HEK293T (cell line): ENCODE measurements at regions not wholly inside any gene's neighbourhood (a gene's known extent, or its start where the extent isn't known, plus 50 kb on each side); places are given as distances from the start of the nearest gene placed in this dataset.

Source experiments
- ARNT ChIP-seq: fragments of 450-650 bp; IDR thresholded peaks from 2 replicates; pipeline ENCODE4 v1.6.1; 2017; ENCODE audit warnings: mild to moderate bottlenecking
- CTBP1 ChIP-seq: fragments of 450-650 bp; IDR thresholded peaks from 2 replicates; pipeline ENCODE4 v1.6.1; 2016; ENCODE audit warnings: borderline replicate concordance
- ELF4 ChIP-seq: fragments of 450-650 bp; IDR thresholded peaks from 2 replicates; pipeline ENCODE4 v1.6.1; 2017; ENCODE audit warnings: antibody characterized with exemption
- FOXA1 ChIP-seq: fragments of 450-650 bp; IDR thresholded peaks from 2 replicates; pipeline ENCODE4 v1.6.1; 2016; ENCODE audit warnings: mild to moderate bottlenecking
- FOXK2 ChIP-seq: fragments of 450-650 bp; IDR thresholded peaks from 2 replicates; pipeline ENCODE4 v1.6.1; 2016; ENCODE audit warnings: mild to moderate bottlenecking
- FOXM1 ChIP-seq: fragments of 450-650 bp; IDR thresholded peaks from 2 replicates; pipeline ENCODE4 v1.6.1; 2017; ENCODE audit warnings: mild to moderate bottlenecking, borderline replicate concordance
- LEF1 ChIP-seq: fragments of 450-650 bp; IDR thresholded peaks from 2 replicates; pipeline ENCODE4 v1.6.1; 2017; ENCODE audit warnings: mild to moderate bottlenecking, borderline replicate concordance
- NFRKB ChIP-seq: fragments of 450-650 bp; IDR thresholded peaks from 2 replicates; pipeline ENCODE4 v1.6.1; 2016; ENCODE audit warnings: mild to moderate bottlenecking, moderate library complexity
- SP1 ChIP-seq: fragments of 450-650 bp; IDR thresholded peaks from 2 replicates; pipeline ENCODE4 v1.6.1; 2017
- SUZ12 ChIP-seq: fragments of 450-650 bp; IDR thresholded peaks from 2 replicates; pipeline ENCODE4 v1.6.1; 2016; ENCODE audit warnings: mild to moderate bottlenecking
- ZNF384 ChIP-seq: fragments of 450-650 bp; IDR thresholded peaks from 2 replicates; pipeline ENCODE4 v1.6.1; 2016
- TF ChIP-seq, protein P1 (sequence below): fragments of 450-650 bp; IDR thresholded peaks from 2 replicates; pipeline ENCODE4 v1.6.1; 2016

DNA sequence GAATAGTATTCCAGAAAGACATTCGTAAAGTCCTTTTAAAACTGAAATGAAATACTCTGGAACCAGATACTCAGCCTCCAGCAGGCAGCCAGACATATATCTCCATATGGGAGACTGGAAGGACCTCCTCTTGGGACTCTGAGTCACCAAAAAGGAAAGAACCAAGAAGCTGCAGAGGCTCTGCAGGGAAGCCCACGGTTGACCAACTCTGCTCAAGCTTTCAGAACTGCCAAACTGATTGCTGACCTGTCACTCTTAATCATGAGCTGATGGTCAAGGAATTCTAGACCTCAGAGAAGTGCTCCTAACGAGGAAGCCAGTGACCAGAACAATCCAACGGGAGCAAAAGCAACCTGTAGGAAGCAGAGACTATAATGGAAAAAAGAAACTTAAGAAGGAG lies 434.7 kb downstream of the EIPR1 start:
- TF ChIP-seq SP1 (no peak), ZNF384 (no peak), FOXA1 (no peak), FOXM1 (no peak), ARNT (no peak), SUZ12 (no peak), CTBP1 (no peak), FOXK2 (no peak), ELF4 (no peak), NFRKB (no peak), LEF1 (no peak)
- TF ChIP-seq, protein P1, sequence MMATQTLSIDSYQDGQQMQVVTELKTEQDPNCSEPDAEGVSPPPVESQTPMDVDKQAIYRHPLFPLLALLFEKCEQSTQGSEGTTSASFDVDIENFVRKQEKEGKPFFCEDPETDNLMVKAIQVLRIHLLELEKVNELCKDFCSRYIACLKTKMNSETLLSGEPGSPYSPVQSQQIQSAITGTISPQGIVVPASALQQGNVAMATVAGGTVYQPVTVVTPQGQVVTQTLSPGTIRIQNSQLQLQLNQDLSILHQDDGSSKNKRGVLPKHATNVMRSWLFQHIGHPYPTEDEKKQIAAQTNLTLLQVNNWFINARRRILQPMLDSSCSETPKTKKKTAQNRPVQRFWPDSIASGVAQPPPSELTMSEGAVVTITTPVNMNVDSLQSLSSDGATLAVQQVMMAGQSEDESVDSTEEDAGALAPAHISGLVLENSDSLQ, result no peak
